HG02588 (cell line): ENCODE measurements at regions not wholly inside any gene's neighbourhood (a gene's known extent, or its start where the extent isn't known, plus 50 kb on each side); places are given as distances from the start of the nearest gene placed in this dataset.
"Not testable (repeated sequence)": the region's sequence is repeated elsewhere in the genome, so short reads cannot be mapped to it uniquely, and the experiment has no call there.

ENCODE experiments used
- ATAC-seq: cut with Tn5 transposase; IDR thresholded peaks from one replicate; pipeline ENCODE4 v1.9.1; 2021; ENCODE audit warnings: mild to moderate bottlenecking, moderate library complexity; ENCODE audit not compliant: unreplicated experiment

DNA sequence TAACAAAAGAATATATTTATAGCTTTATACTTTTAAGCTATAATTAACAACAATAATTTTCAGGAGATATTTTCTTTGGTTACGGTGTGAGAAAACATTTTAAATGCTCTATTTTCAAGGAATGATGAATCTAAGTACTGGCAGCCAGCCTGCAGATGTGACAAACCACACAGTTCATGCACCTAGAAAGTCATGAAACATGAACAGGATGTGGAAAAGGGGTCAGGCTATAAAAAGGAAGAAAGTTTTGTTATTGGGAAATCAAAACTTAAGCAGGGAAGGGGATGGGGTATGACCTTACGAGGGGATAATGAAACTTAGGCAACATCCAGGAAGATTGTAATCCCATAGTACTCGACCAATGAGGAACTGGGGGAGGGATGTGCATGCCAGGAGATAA is 508.7 kb upstream of the GRAMD2B start:
- ATAC-seq: no peak

- ATAC-seq: not testable (repeated sequence)
These were observed 499.3 kb upstream of the GRAMD2B start for GRCh38 chr5:125923958-125924357.

- ATAC-seq: no peak
These were observed 497.0 kb upstream of the GRAMD2B start for GRCh38 chr5:125926172-125926571.

DNA sequence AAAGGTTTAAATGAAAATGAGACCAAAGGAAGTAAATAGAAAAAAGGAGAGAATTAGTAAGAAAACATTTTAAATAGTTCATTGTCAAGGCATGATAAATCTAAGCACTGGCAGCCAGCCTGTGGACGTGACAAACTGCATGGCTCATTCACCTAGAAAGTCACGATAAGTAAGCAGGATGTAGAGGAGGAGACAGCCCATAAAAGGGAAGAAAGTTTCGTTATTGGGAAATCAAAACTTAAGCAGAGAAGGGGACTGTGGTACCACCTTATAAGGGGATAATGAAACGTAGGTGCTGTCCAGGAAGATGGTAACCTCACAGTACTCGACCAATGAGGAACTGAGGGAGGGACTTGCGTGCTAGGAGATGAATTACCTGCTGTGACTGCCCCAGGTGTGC is 494.5 kb upstream of the GRAMD2B start:
- no peak for ATAC-seq

- no peak for ATAC-seq
These were observed 473.1 kb upstream of the GRAMD2B start for GRCh38 chr5:125950012-125950615.

DNA sequence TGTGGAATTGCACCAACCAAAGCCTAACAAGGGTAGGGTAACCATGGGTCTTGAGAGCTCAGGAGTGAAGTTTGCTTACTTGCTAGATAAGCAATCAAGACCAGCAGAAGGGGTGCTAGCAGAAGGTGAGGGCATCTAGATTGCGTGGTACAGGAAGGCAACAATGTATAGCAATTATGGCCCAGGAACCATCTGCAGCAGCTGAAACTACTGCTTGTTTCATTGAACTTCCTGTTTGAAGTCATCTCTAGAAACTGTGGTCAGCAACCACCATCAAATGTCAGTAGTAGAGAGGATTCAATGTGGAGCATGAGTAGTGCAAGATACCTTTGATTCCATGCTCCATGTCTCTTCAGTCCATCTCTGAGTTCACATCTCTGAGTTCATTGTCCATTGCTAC is 462.1 kb upstream of the GRAMD2B start:
- peak; percentile 99 for ATAC-seq

DNA sequence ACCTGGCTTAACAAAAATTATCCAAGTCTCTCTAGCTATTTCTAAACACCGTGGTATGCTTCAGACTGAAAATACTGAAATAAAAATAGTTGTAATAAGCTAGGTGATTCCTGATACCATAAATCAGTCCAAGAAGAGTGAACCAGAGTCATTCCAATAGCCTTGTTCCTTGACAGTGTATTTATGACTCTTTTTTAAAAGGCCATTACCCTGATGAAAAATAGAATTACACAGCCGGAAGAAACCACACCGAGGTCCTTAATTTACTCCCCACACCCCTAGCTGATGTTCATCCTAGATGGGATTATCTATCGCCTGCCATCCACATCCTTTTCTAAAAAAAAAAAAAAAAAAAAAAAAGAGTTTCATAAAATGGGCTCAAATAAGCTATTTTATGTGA is 457.6 kb upstream of the GRAMD2B start:
- no peak for ATAC-seq

GRCh38 chr5:125967576-125967975 is 455.6 kb upstream of the GRAMD2B start:
- no peak for ATAC-seq

DNA sequence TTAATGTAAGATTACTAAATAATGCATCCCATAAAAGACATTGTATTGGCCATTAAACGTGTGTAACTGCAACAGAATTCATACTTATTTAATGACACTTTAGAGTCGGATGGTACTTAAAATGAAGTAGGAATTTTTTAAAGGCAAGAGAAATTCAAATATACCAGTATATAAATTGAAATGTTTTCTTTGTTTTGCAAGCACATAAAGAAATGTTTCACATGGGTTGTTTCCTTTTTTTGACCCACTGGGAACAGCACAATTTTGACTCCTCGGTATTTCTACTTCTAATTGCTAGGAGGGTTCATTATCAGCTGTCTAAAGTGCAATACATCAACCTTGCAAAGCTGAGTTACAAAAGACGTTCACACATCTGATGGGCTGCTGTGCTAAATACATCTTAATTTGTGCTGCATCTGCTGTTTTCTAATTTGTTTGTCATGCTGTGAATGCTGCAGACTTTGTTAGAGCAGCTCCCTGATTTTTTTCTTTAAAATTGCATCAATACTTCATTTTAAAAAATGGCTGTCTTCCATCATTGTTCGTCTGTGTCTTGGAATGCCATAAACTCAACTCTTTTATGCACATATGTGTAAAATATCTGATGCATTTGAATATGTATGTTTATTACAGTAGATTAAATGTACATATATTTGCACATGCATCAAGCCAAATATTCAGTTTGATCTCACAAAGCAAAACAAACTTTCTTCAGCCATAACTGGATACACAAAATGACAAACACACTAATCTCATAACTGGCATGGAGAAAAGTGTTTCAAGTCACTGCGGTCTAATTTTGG is 454.0 kb upstream of the GRAMD2B start:
- ATAC-seq: no peak

DNA sequence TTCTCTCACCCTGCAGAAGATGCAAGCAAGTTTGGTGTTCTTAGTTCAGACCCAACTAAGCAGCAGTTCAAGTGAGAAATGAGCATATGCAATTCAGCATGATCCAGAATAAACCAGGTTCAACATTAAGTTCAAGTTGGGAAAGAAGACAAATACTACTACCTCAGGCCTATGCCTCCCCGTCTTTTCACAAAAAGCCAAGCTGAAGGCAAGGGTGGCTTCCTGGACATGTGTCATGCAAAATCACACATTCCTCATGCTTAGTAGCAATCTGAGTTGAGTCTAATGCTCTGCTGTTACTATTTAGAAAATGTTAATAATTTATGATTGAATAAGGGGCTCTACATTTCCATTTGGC is 453.4 kb upstream of the GRAMD2B start:
- ATAC-seq: no peak

DNA sequence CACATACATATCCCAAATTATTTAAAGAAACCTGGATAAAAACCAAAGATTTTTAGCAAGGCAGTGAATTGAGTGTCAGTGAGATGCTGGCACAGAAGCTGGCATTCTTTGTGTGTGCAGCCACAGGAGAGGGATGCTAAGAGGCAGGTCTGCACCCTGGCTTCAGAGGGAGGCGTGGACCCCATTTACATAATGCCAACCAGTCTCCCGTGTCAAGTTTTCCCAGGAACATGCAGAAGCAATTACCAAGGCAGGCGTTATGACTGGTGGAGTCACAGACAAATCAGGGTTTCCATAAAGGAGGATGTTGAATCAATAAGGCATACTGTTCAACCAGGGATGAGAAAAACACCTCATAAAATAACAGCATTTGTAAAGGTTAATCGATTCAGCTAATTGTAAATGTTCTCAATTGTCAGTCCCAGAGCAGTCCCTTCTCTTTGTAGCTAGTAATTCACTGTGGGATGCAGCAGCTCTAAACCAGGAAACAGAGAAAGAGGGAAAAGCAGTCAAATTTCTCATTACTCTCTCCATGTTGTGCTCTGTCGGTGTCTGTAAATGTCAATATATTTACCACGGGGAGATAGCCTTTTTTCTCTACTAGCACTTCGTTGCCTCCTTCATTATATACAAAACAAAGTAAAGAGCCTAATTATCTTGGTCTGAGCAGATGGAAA is 452.4 kb upstream of the GRAMD2B start:
- no peak for ATAC-seq

DNA sequence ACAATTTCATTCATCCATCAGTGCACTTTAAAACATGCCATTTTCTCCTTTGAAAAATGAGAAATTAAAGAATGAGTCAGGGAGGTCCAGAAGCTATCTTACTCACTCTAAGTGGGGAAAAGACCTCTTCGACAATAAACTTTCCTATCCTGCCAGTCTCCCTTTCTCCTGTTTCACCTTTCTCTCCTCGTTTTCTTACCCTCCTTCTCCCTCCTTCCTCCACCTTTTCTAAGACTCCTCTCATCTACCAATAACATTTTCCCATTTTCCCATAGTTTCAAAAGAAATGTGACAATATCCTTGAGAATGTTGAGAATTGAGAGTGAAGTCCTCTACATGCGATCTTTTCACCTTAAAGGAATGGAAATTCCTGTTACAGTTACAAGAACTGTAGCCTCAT is 450.5 kb upstream of the GRAMD2B start:
- no peak for ATAC-seq

DNA sequence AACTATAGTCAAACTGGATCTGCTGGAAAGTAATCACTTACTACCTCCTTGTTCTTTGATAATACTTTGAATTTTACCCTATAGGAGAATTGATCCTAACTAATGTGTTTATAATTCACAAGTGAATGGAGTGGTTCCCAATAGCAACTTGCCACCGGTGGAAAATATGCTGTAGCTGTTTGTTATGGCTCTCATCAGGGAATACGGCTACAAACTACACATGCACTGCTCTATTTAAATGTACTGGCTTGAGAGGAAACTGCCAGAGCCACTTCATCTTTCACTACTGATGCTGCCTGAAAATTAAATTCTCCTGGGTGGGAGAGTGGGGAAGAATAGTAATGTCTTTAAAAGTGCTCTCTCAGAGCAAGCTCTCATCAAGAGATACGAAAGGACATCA is 448.5 kb upstream of the GRAMD2B start:
- ATAC-seq: no peak

- ATAC-seq: no peak
These were observed 446.7 kb upstream of the GRAMD2B start for GRCh38 chr5:125976421-125977000.

DNA sequence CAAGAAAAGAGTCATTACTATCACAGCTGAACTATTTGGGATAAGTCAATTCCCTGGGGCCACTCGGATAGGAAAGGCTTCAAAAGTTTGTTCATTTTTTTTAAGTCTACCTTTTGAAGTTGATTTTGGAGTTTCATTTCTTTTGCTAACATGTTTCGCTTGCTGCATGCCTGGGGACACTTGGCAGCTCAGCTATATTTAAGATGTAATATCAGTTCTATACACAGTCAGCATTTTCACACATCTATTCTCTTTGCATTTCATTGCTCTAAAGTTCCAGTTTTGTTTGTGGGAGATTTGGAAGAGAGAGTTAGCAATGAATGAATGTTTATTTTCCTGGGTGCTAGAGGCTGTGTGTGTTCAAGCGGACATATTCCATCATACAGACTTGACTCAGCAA is 445.2 kb upstream of the GRAMD2B start:
- ATAC-seq: no peak

DNA sequence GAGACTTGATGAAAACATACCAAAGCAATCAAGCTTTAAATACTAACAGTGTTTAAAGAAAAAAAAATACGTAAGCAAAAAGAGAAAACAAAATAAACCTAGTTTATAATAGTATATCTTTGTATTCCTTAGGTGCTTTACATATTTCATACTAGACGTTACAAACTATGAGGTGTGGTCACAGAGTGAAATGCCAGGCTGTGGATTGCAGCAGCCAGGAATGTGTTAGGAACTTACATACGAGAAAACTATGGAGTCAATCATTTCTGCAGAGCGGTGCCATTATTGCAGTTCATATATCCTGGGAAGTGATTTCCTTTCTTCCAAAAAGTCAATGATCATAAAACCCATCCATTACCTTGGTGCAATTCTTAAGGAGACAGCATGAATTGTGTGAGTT is 443.6 kb upstream of the GRAMD2B start:
- no peak for ATAC-seq

DNA sequence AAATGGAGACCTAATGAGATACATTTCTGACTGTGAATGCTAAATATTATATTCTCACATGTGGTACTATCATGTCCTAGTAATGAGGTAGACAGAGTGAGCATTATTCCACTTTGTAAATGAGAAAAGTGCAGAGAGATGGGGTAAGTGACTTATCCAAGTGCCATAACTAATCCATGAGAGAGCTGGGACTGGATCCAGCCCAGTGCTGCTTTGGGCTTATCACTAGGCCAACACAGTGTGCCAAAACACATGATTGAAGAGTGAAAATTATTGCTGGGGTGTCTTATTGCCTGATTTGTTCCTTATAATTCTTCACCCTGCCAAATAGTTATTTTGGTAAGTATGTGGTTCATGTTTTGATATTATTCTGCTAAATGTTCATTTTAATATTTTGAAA is 442.2 kb upstream of the GRAMD2B start:
- no peak for ATAC-seq

DNA sequence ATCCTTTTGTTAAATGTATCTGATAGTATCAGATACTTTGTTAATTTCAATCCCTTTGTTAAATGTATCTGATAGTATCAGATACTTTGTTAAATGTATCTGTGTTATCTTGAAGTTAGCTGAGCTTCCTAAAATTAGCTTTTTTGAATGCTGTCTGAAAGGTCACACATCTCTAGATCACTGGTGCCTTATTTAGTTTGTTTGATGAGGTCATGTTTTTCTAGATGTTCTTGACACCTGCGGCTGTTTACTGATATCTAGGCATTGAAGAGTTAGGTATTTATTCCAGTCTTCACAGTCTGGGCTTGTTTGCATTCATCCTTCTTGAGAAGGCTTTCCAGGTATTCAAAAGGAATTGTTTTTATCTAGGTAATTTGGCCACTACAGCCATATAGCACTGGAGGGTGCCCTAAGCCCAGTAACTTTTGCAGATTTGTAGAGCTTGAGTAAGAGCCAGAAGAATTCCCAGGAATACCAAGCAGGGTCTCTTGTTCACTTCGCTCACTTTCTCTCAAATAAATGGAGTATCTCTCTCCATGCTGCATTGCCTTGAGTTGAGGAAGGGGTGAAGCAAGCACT is 435.4 kb upstream of the GRAMD2B start:
- ATAC-seq: no peak

GRCh38 chr5:125992050-125992449 is 431.2 kb upstream of the GRAMD2B start:
- ATAC-seq: no peak

DNA sequence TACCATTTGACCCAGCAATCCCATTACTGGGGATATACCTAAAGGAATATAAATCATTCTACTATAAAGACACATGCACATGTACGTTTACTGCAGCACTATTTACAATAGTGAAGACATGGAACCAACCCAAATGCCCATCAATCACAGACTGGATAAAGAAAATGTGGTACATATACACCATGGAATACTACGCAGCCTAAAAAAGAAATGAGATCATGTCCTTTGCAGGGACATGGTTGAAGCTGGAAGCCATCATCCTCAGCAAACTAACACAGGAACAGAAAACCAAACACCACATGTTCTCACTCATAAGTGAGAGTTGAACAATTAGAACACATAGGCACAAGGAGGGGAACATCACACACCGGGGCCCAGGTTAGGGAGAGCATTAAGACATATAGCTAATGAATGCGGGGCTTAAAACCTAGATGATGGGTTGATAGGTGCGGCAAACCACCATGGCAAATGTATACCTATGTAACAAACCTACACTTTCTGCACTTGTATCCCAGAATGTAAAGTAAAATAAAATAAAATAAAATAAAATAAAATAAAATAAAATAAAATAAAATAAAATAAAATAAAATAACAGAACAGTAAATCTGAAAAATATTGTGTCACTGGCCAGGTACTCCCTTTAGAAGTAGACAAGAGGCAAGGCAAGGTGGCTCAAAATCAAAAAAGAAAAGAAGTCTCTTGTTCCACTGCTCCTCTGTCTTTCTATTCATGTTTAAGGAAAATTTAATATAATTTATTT is 423.8 kb upstream of the GRAMD2B start:
- ATAC-seq: not testable (repeated sequence)

- no peak for ATAC-seq
These were observed 422.7 kb upstream of the GRAMD2B start for GRCh38 chr5:126000507-126000906.
